Thyroid gland (tissue), 4 donors: ENCODE measurements at regions not wholly inside any gene's neighbourhood (a gene's known extent, or its start where the extent isn't known, plus 50 kb on each side); places are given as distances from the start of the nearest gene placed in this dataset.

Experiments
- DNase-seq, 2 donors: peaks; one replicate each; pipeline ENCODE4 v3.0.0-alpha.2; 2019
- H3K27ac ChIP-seq, 3 donors: fragments of 200-600 bp; sonication (generic); 1 replicate in 2 of 3; 2 replicates in 1 of 3; pipeline ENCODE4 v1.5.1; 2016 to 2019; ENCODE audit warnings: mild to moderate bottlenecking in 1 of 3, moderate library complexity in 1 of 3
- H3K27me3 ChIP-seq: fragments of 200-600 bp; sonication (generic); one replicate; pipeline ENCODE4 v1.5.1; 2019
- H3K36me3 ChIP-seq, 2 donors: fragments of 200-600 bp; sonication (generic); one replicate each; pipeline ENCODE4 v1.5.1; 2016 to 2019
- H3K4me1 ChIP-seq, 2 donors: fragments of 200-600 bp; sonication (generic); one replicate each; pipeline ENCODE4 v1.5.1; 2017 to 2019
- H3K4me3 ChIP-seq, 3 donors: fragments of 200-600 bp; sonication (generic); replicated peaks in 1 of 3; 1 replicate in 2 of 3; 2 replicates in 1 of 3; pipeline ENCODE4 v1.5.1; 2016; ENCODE audit warnings: mild to moderate bottlenecking in 1 of 3
- H3K9me3 ChIP-seq: fragments of 200-600 bp; sonication (generic); one replicate; pipeline ENCODE4 v1.5.1; 2017
- CTCF ChIP-seq, 6 experiments: fragments of 200-600 bp in 3 of 6; fragments of 450-650 bp in 3 of 6; sonication (generic) in 3 of 6; IDR thresholded peaks; one replicate each; pipeline ENCODE4 v1.5.1; 2016 to 2019; ENCODE audit warnings: antibody characterized with exemption in 6 of 6, mild to moderate bottlenecking in 2 of 6, inconsistent platforms in 1 of 6, moderate library complexity in 1 of 6
- POLR2A ChIP-seq, 2 donors: fragments of 450-650 bp; IDR thresholded peaks; one replicate each; pipeline ENCODE4 v1.6.1; 2017; ENCODE audit warnings: antibody characterized with exemption in 2 of 2, mild to moderate bottlenecking in 2 of 2, moderate library complexity in 1 of 2
- WGBS, 2 donors: methylation state at CpG; one replicate each; pipeline ENCODE4 v1.1.5; 2017; 5-methylcytosine and 5-hydroxymethylcytosine counted together
- intact Hi-C: fragments of 100-400 bp; cut with DNase I; formaldehyde crosslinking; loops from one replicate; pipeline ENCODE4 v1.15.1; 2023

- Histone ChIP-seq H3K4me1 (no peaks in the 10 kb centered on the region), H3K4me3 (no peak overlapping the region), H3K27me3 (no peaks in the 10 kb centered on the region), H3K9me3 (no peaks in the 10 kb centered on the region), H3K27ac (no peak overlapping the region), H3K36me3 (no peaks in the 10 kb centered on the region)
- no peak for DNase-seq
- 92 to 93% methylated on average over 3 of the region's 3 CpGs for WGBS, 2 donors
- intact Hi-C loops = no loop called here
- TF ChIP-seq POLR2A (IDR thresholded peaks at IDR 0.05) (no peak), CTCF (IDR thresholded peaks at IDR 0.05) (no peak)
Measured at GRCh38 chr1:105736349-105736748, 1320.1 kb upstream of the PRMT6 start.

GRCh38 chr1:105779727-105780126 lies 1276.7 kb upstream of the PRMT6 start:
- 86 to 95% methylated on average over 4 of the region's 4 CpGs for WGBS, 2 donors
- Histone ChIP-seq H3K4me1 (no peaks in the 10 kb centered on the region), H3K27me3 (no peaks in the 10 kb centered on the region), H3K9me3 (no peaks in the 10 kb centered on the region), H3K4me3 (no peak overlapping the region), H3K27ac (no peak overlapping the region), H3K36me3 (no peaks in the 10 kb centered on the region)
- DNase-seq = no peak
- intact Hi-C loops = no loop called here
- TF ChIP-seq CTCF (IDR thresholded peaks at IDR 0.05) (no peak), POLR2A (IDR thresholded peaks at IDR 0.05) (no peak)

- no peak overlapping the region for H3K4me3 ChIP-seq
- H3K4me1 ChIP-seq = no peaks in the 10 kb centered on the region
- TF ChIP-seq POLR2A (IDR thresholded peaks at IDR 0.05) (no peak), CTCF (IDR thresholded peaks at IDR 0.05) (no peak)
- 58 to 62% methylated on average over 2 of the region's 2 CpGs for WGBS, 2 donors
- intact Hi-C loops = no loop called here
- no peaks in the 10 kb centered on the region for H3K36me3 ChIP-seq
- H3K27ac ChIP-seq = no peak overlapping the region
- no peaks in the 10 kb centered on the region for H3K27me3 ChIP-seq
- H3K9me3 ChIP-seq = no peaks in the 10 kb centered on the region
- DNase-seq = no peak
Measured at GRCh38 chr1:105785021-105785420, 1271.5 kb upstream of the PRMT6 start.

GRCh38 chr1:105793536-105794146 lies 1262.8 kb upstream of the PRMT6 start:
- Histone ChIP-seq H3K4me1 (no peaks in the 10 kb centered on the region), H3K9me3 (no peaks in the 10 kb centered on the region), H3K36me3 (no peaks in the 10 kb centered on the region), H3K27me3 (no peaks in the 10 kb centered on the region), H3K27ac (no peak overlapping the region), H3K4me3 (no peak overlapping the region)
- 94 to 96% methylated on average over 1 of the region's 1 CpG for WGBS, 2 donors
- DNase-seq = peak; percentile 59 to 67
- intact Hi-C loops = loop anchor here (10.0 kb wide), 1 partner anchor 1009 kb away; no protein-coding TSS in a partner anchor
- TF ChIP-seq POLR2A (IDR thresholded peaks at IDR 0.05) (no peak), CTCF (IDR thresholded peaks at IDR 0.05) (peak in 5 of 6 experiments; percentile 38 to 70 (median 64))

- intact Hi-C loops = loop anchor here (10.0 kb wide), 1 partner anchor 1011 kb away; no protein-coding TSS in a partner anchor
- TF ChIP-seq POLR2A (IDR thresholded peaks at IDR 0.05) (no peak), CTCF (IDR thresholded peaks at IDR 0.05) (no peak)
- Histone ChIP-seq H3K36me3 (no peaks in the 10 kb centered on the region), H3K9me3 (no peaks in the 10 kb centered on the region), H3K27ac (no peak overlapping the region), H3K27me3 (no peaks in the 10 kb centered on the region), H3K4me3 (no peak overlapping the region), H3K4me1 (no peaks in the 10 kb centered on the region)
- DNase-seq = no peak
- WGBS, 2 donors = 92% methylated on average over 17 to 18 of the region's 32 CpGs
Measured at GRCh38 chr1:105795741-105796140, 1260.7 kb upstream of the PRMT6 start.
